Astrocyte (in vitro differentiated cells and primary cell): ENCODE measurements at regions not wholly inside any gene's neighbourhood (a gene's known extent, or its start where the extent isn't known, plus 50 kb on each side); places are given as distances from the start of the nearest gene placed in this dataset.

Source experiments
- DNase-seq: peaks from one replicate; pipeline ENCODE4 v3.0.0-alpha.2; 2010; ENCODE audit warnings: low read depth
- FAIRE-seq: peaks from 2 replicates; lab custom pipeline; 2011; peaks lifted over from hg19 to GRCh38; lab: Jason Lieb, UNC
- H2AFZ ChIP-seq: 2 replicates; pipeline ENCODE4 v1.6.0; 2012; ENCODE audit warnings: low read depth, low read length, inconsistent platforms
- H3K27ac ChIP-seq: 2 replicates; pipeline ENCODE4 v1.5.1; 2011; ENCODE audit warnings: low read depth, low read length, inconsistent platforms
- H3K27me3 ChIP-seq: 2 replicates; pipeline ENCODE4 v1.6.0; 2011; ENCODE audit warnings: low read length, inconsistent platforms; ENCODE audit not compliant: insufficient read depth
- H3K36me3 ChIP-seq: 2 replicates; pipeline ENCODE4 v1.5.1; 2011; ENCODE audit warnings: low read length, inconsistent platforms; ENCODE audit not compliant: insufficient read depth
- H3K4me1 ChIP-seq: 2 replicates; pipeline ENCODE4 v1.5.1; 2011; ENCODE audit warnings: low read length, inconsistent platforms; ENCODE audit not compliant: insufficient read depth
- H3K4me2 ChIP-seq: 2 replicates; pipeline ENCODE4 v1.6.0; 2012; ENCODE audit warnings: low read length, inconsistent platforms
- H3K4me3 ChIP-seq: 2 replicates; pipeline ENCODE4 v1.5.1; 2011; ENCODE audit warnings: low read depth, mild to moderate bottlenecking, low read length, inconsistent platforms; ENCODE audit not compliant: insufficient read depth
- H3K79me2 ChIP-seq: 2 replicates; pipeline ENCODE4 v1.6.0; 2012; ENCODE audit warnings: mild to moderate bottlenecking, low read length, inconsistent platforms; ENCODE audit not compliant: insufficient read depth
- H3K9ac ChIP-seq: 2 replicates; pipeline ENCODE4 v1.6.0; 2012; ENCODE audit warnings: mild to moderate bottlenecking, low read length, inconsistent platforms
- H3K9me3 ChIP-seq: 2 replicates; pipeline ENCODE4 v1.5.1; 2012; ENCODE audit warnings: low read depth, mild to moderate bottlenecking, low read length, inconsistent platforms; ENCODE audit not compliant: insufficient read depth
- H4K20me1 ChIP-seq: 2 replicates; pipeline ENCODE4 v1.6.0; 2012; ENCODE audit warnings: low read length, inconsistent platforms; ENCODE audit not compliant: insufficient read depth
- H3K27ac Mint-ChIP-seq: one replicate; pipeline ENCODE4 v1.8.0; 2021; ENCODE audit warnings: mild to moderate bottlenecking, mixed read lengths; ENCODE audit not compliant: unreplicated experiment
- H3K27me3 Mint-ChIP-seq: one replicate; pipeline ENCODE4 v1.8.0; 2021; ENCODE audit warnings: low read depth, mixed read lengths; ENCODE audit not compliant: unreplicated experiment
- H3K36me3 Mint-ChIP-seq: one replicate; pipeline ENCODE4 v1.8.0; 2021; ENCODE audit warnings: low read depth, mixed read lengths; ENCODE audit not compliant: unreplicated experiment
- H3K4me1 Mint-ChIP-seq: one replicate; pipeline ENCODE4 v1.8.0; 2021; ENCODE audit warnings: low read depth, mixed read lengths; ENCODE audit not compliant: unreplicated experiment
- H3K4me3 Mint-ChIP-seq: one replicate; pipeline ENCODE4 v1.8.0; 2021; ENCODE audit warnings: mild to moderate bottlenecking, moderate library complexity, mixed read lengths; ENCODE audit not compliant: unreplicated experiment
- H3K9me3 Mint-ChIP-seq: one replicate; pipeline ENCODE4 v1.8.0; 2021; ENCODE audit warnings: mild to moderate bottlenecking, mixed read lengths; ENCODE audit not compliant: unreplicated experiment
- EZH2 ChIP-seq: IDR thresholded peaks from 2 replicates; pipeline ENCODE4 v1.6.1; 2012; ENCODE audit warnings: mild to moderate bottlenecking, low read length, inconsistent platforms; ENCODE audit not compliant: insufficient read depth
- TF ChIP-seq, protein P1 (sequence below): IDR thresholded peaks from 2 replicates; pipeline ENCODE4 v1.5.1; 2011; ENCODE audit warnings: low read depth, mild to moderate bottlenecking, inconsistent platforms, low read length, moderate library complexity; ENCODE audit not compliant: insufficient read depth

- H3K27ac ChIP-seq: no peak overlapping the region
- H3K4me2 ChIP-seq: no peak overlapping the region
- peak; percentile 24 for DNase-seq
- no peaks in the 10 kb centered on the region for H3K36me3 ChIP-seq
- H3K9me3 ChIP-seq: no peaks in the 10 kb centered on the region
- no peak overlapping the region for H2AFZ ChIP-seq
- TF ChIP-seq EZH2: no peak
- TF ChIP-seq, protein P1, sequence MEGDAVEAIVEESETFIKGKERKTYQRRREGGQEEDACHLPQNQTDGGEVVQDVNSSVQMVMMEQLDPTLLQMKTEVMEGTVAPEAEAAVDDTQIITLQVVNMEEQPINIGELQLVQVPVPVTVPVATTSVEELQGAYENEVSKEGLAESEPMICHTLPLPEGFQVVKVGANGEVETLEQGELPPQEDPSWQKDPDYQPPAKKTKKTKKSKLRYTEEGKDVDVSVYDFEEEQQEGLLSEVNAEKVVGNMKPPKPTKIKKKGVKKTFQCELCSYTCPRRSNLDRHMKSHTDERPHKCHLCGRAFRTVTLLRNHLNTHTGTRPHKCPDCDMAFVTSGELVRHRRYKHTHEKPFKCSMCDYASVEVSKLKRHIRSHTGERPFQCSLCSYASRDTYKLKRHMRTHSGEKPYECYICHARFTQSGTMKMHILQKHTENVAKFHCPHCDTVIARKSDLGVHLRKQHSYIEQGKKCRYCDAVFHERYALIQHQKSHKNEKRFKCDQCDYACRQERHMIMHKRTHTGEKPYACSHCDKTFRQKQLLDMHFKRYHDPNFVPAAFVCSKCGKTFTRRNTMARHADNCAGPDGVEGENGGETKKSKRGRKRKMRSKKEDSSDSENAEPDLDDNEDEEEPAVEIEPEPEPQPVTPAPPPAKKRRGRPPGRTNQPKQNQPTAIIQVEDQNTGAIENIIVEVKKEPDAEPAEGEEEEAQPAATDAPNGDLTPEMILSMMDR: no peak
- Mint-ChIP-seq H3K36me3 (peaks cover 2% of the 10 kb centered on the region), H3K27me3 (peaks cover 12% of the 10 kb centered on the region), H3K27ac (no peak overlapping the region), H3K4me3 (no peak overlapping the region), H3K9me3 (no peaks in the 10 kb centered on the region), H3K4me1 (peaks cover 6% of the 10 kb centered on the region)
- H3K27me3 ChIP-seq: no peaks in the 10 kb centered on the region
- no peaks in the 10 kb centered on the region for H3K79me2 ChIP-seq
- FAIRE-seq: no peak
- no peak overlapping the region for H3K4me3 ChIP-seq
- no peaks in the 10 kb centered on the region for H3K4me1 ChIP-seq
- no peak overlapping the region for H3K9ac ChIP-seq
- H4K20me1 ChIP-seq: no peaks in the 10 kb centered on the region
Measured at GRCh38 chr7:155222061-155222460, 75.6 kb upstream of the INSIG1 start.

DNA sequence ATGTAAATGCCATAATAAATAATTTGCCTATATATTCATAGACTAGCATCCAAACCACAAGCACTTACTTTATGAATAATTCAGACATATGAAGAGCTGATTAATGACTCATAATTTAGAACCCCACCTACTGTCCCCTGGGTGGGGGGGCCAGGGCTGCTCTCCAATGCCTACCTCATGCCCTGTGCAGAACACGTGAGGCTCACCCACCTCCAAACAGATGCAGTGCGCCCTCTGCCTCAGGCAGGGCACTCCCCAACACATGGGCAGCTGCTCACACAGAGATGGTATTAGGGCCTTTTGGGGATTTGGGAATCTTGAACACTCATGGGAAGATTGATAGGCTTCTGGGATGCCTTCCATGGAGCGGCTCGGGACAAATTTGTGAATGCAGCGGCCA is 75.1 kb upstream of the INSIG1 start:
- no peaks in the 10 kb centered on the region for H3K27me3 ChIP-seq
- no peaks in the 10 kb centered on the region for H4K20me1 ChIP-seq
- no peak overlapping the region for H2AFZ ChIP-seq
- no peaks in the 10 kb centered on the region for H3K79me2 ChIP-seq
- FAIRE-seq (no peak), DNase-seq (no peak)
- TF ChIP-seq, protein P1: no peak
- TF ChIP-seq EZH2: no peak
- peaks cover 2% of the 10 kb centered on the region for H3K36me3 Mint-ChIP-seq
- peaks cover 16% of the 10 kb centered on the region for H3K27me3 Mint-ChIP-seq
- H3K4me1 Mint-ChIP-seq: peaks cover 11% of the 10 kb centered on the region
- no peak overlapping the region for H3K4me3 Mint-ChIP-seq
- no peak overlapping the region for H3K9ac ChIP-seq
- no peaks in the 10 kb centered on the region for H3K4me1 ChIP-seq
- no peaks in the 10 kb centered on the region for H3K9me3 ChIP-seq
- no peak overlapping the region for H3K27ac ChIP-seq
- H3K9me3 Mint-ChIP-seq: no peaks in the 10 kb centered on the region
- H3K27ac Mint-ChIP-seq: no peak overlapping the region
- H3K4me2 ChIP-seq: no peak overlapping the region
- no peak overlapping the region for H3K4me3 ChIP-seq
- no peaks in the 10 kb centered on the region for H3K36me3 ChIP-seq

GRCh38 chr7:155223021-155223420 is 74.7 kb upstream of the INSIG1 start:
- H3K27me3 Mint-ChIP-seq: peaks cover 20% of the 10 kb centered on the region
- Histone ChIP-seq H3K36me3 (no peaks in the 10 kb centered on the region), H3K4me2 (no peak overlapping the region), H3K27ac (no peak overlapping the region), H3K27me3 (no peaks in the 10 kb centered on the region), H3K9me3 (no peaks in the 10 kb centered on the region), H3K4me1 (peaks cover 2% of the 10 kb centered on the region), H3K79me2 (no peaks in the 10 kb centered on the region), H3K9ac (no peak overlapping the region), H2AFZ (no peak overlapping the region), H3K4me3 (no peak overlapping the region), H4K20me1 (no peaks in the 10 kb centered on the region)
- FAIRE-seq (no peak), DNase-seq (no peak)
- H3K36me3 Mint-ChIP-seq: peaks cover 2% of the 10 kb centered on the region
- no peak overlapping the region for H3K27ac Mint-ChIP-seq
- no peaks in the 10 kb centered on the region for H3K9me3 Mint-ChIP-seq
- peaks cover 15% of the 10 kb centered on the region for H3K4me1 Mint-ChIP-seq
- TF ChIP-seq, protein P1: no peak
- TF ChIP-seq EZH2: no peak
- no peak overlapping the region for H3K4me3 Mint-ChIP-seq
